HFF-Myc (cell line): ENCODE measurements at regions not wholly inside any gene's neighbourhood (a gene's known extent, or its start where the extent isn't known, plus 50 kb on each side); places are given as distances from the start of the nearest gene placed in this dataset.
A peak's percentile ranks its signal among the peaks of the same experiment; 100 is the strongest.

ENCODE experiments used
- DNase-seq: peaks from one replicate; pipeline ENCODE4 v3.0.0-alpha.2; 2011; ENCODE audit warnings: low read depth; ENCODE audit errors: extremely low read depth
- H3K4me3 ChIP-seq: replicated peaks from 2 replicates; pipeline ENCODE4 v1.5.1; 2011; ENCODE audit warnings: low read depth, mild to moderate bottlenecking, control low read depth, low read length
- CTCF ChIP-seq: IDR thresholded peaks from 2 replicates; pipeline ENCODE4 v1.5.1; 2012; ENCODE audit warnings: mild to moderate bottlenecking, low read depth, low read length, control low read depth; ENCODE audit errors: missing control alignments

GRCh38 chr9:80831751-80832150 is 857.6 kb downstream of the TLE1 start:
- TF ChIP-seq CTCF: no peak
- no peak overlapping the region for H3K4me3 ChIP-seq
- DNase-seq: no peak

- H3K4me3 ChIP-seq: no peak overlapping the region
- no peak for TF ChIP-seq CTCF
- DNase-seq: no peak
Measured at GRCh38 chr9:80811656-80812055, 877.7 kb downstream of the TLE1 start.

GRCh38 chr9:80811003-80811402 is 878.3 kb downstream of the TLE1 start:
- DNase-seq: no peak
- no peak for TF ChIP-seq CTCF
- H3K4me3 ChIP-seq: no peak overlapping the region

- H3K4me3 ChIP-seq: no peak overlapping the region
- TF ChIP-seq CTCF: no peak
- no peak for DNase-seq
Measured at GRCh38 chr9:80806671-80807070, 882.7 kb downstream of the TLE1 start.

GRCh38 chr9:80804873-80805272 is 884.5 kb downstream of the TLE1 start:
- H3K4me3 ChIP-seq: no peak overlapping the region
- no peak for DNase-seq
- TF ChIP-seq CTCF: no peak

GRCh38 chr9:80797831-80798688 is 891.3 kb downstream of the TLE1 start:
- peak; percentile 91 for DNase-seq
- H3K4me3 ChIP-seq: no peak overlapping the region
- TF ChIP-seq CTCF: no peak
